Activated CD8-positive, alpha-beta T cell treated with anti-CD3 and anti-CD28 coated beads for 36 hours (primary cell): ENCODE measurements at regions not wholly inside any gene's neighbourhood (a gene's known extent, or its start where the extent isn't known, plus 50 kb on each side); places are given as distances from the start of the nearest gene placed in this dataset.

ENCODE experiments used
- ATAC-seq: fragments of 200-7000 bp; cut with Tn5 transposase; one replicate; pipeline ENCODE4 v1.10.0; 2021; ENCODE audit warnings: mild to moderate bottlenecking, moderate library complexity
- CTCF ChIA-PET: fragments of 350-600 bp; sonication (Branson Sonifier 250); formaldehyde crosslinking; loops from one replicate; lab custom pipeline; 2021; ENCODE audit warnings: antibody characterized with exemption; lab: Charles Lee
- POLR2A ChIA-PET: fragments of 350-600 bp; sonication (Branson Sonifier 250); formaldehyde crosslinking; loops from one replicate; lab custom pipeline; 2021; ENCODE audit warnings: antibody characterized with exemption; lab: Charles Lee
- DNase-seq: peaks from one replicate; pipeline ENCODE4 v3.0.0-alpha.2; 2020
- H3K27ac Mint-ChIP-seq: one replicate; pipeline ENCODE4 v1.8.0; 2021; ENCODE audit warnings: mild to moderate bottlenecking, mixed read lengths
- H3K27me3 Mint-ChIP-seq: one replicate; pipeline ENCODE4 v1.8.0; 2021; ENCODE audit warnings: mixed read lengths
- H3K36me3 Mint-ChIP-seq: one replicate; pipeline ENCODE4 v1.8.0; 2021; ENCODE audit warnings: low read depth, mixed read lengths
- H3K4me1 Mint-ChIP-seq: one replicate; pipeline ENCODE4 v1.8.0; 2021; ENCODE audit warnings: low read depth, mixed read lengths
- H3K4me3 Mint-ChIP-seq: one replicate; pipeline ENCODE4 v1.8.0; 2021; ENCODE audit warnings: mild to moderate bottlenecking, moderate library complexity, mixed read lengths
- H3K9me3 Mint-ChIP-seq: one replicate; pipeline ENCODE4 v1.8.0; 2021; ENCODE audit warnings: mixed read lengths
- CTCF ChIP-seq: fragments of 200-600 bp; IDR thresholded peaks from one replicate; pipeline ENCODE4 v1.8.0; 2022; ENCODE audit warnings: antibody characterized with exemption, mild to moderate bottlenecking
- intact Hi-C: fragments of 100-400 bp; cut with micrococcal nuclease; formaldehyde crosslinking; loops from one replicate; pipeline ENCODE4 v1.10.0; 2022

- no peaks in the 10 kb centered on the region for H3K4me1 Mint-ChIP-seq
- H3K36me3 Mint-ChIP-seq: no peaks in the 10 kb centered on the region
- no peak for TF ChIP-seq CTCF
Measured at GRCh38 chr10:90327611-90328010, 530.2 kb downstream of the HTR7 start.

GRCh38 chr10:90328459-90328858, 529.4 kb downstream of the HTR7 start:
- Mint-ChIP-seq H3K27me3 (no peaks in the 10 kb centered on the region), H3K27ac (no peak overlapping the region), H3K4me1 (no peaks in the 10 kb centered on the region), H3K9me3 (no peaks in the 10 kb centered on the region), H3K4me3 (no peak overlapping the region), H3K36me3 (no peaks in the 10 kb centered on the region)
- ChIA-PET POLR2A (no interaction called here), CTCF (no interaction called here)
- intact Hi-C loops: no loop called here
- no peak for TF ChIP-seq CTCF
- no peak for DNase-seq
- ATAC-seq: no peak

More at GRCh38 chr10:90327611-90328010, 530.2 kb downstream of the HTR7 start:
- intact Hi-C loops: no loop called here
- Mint-ChIP-seq H3K27me3 (no peaks in the 10 kb centered on the region), H3K27ac (no peak overlapping the region), H3K9me3 (no peaks in the 10 kb centered on the region), H3K4me3 (no peak overlapping the region)
- DNase-seq (no peak), ATAC-seq (no peak)
- ChIA-PET POLR2A (no interaction called here), CTCF (no interaction called here)

- no peaks in the 10 kb centered on the region for H3K4me1 Mint-ChIP-seq
- no peaks in the 10 kb centered on the region for H3K9me3 Mint-ChIP-seq
- DNase-seq (no peak), ATAC-seq (no peak)
- H3K36me3 Mint-ChIP-seq: no peaks in the 10 kb centered on the region
- POLR2A ChIA-PET: no interaction called here
- no peak overlapping the region for H3K4me3 Mint-ChIP-seq
- H3K27me3 Mint-ChIP-seq: no peaks in the 10 kb centered on the region
- CTCF ChIA-PET: interaction anchor here (0.7 kb wide), 1 partner anchor 15 kb away, joined by 4 read pairs; no protein-coding TSS in a partner anchor
- TF ChIP-seq CTCF: no peak
- intact Hi-C loops: no loop called here
- H3K27ac Mint-ChIP-seq: no peak overlapping the region
Measured at GRCh38 chr10:90328896-90329295, 528.9 kb downstream of the HTR7 start.

GRCh38 chr10:90337316-90337715, 520.5 kb downstream of the HTR7 start:
- Mint-ChIP-seq H3K4me3 (no peak overlapping the region), H3K36me3 (no peaks in the 10 kb centered on the region), H3K4me1 (no peaks in the 10 kb centered on the region), H3K27ac (no peak overlapping the region), H3K27me3 (no peaks in the 10 kb centered on the region), H3K9me3 (no peaks in the 10 kb centered on the region)
- DNase-seq (no peak), ATAC-seq (no peak)
- no peak for TF ChIP-seq CTCF
- intact Hi-C loops: no loop called here
- ChIA-PET CTCF (interaction anchor here (1.2 kb wide), 1 partner anchor 19 kb away, joined by 3 read pairs; no protein-coding TSS in a partner anchor), POLR2A (no interaction called here)

- Mint-ChIP-seq H3K36me3 (no peaks in the 10 kb centered on the region), H3K27me3 (peaks cover 4% of the 10 kb centered on the region), H3K9me3 (no peaks in the 10 kb centered on the region), H3K27ac (no peak overlapping the region), H3K4me1 (no peaks in the 10 kb centered on the region), H3K4me3 (no peak overlapping the region)
- no peak for TF ChIP-seq CTCF
- DNase-seq: no peak
- ATAC-seq: no peak
- CTCF ChIA-PET: no interaction called here
- POLR2A ChIA-PET: no interaction called here
- intact Hi-C loops: no loop called here
Measured at GRCh38 chr10:90342480-90342879, 515.4 kb downstream of the HTR7 start.
